Karpas-422 (cell line): ENCODE measurements at regions not wholly inside any gene's neighbourhood (a gene's known extent, or its start where the extent isn't known, plus 50 kb on each side); places are given as distances from the start of the nearest gene placed in this dataset.
A peak's percentile ranks its signal among the peaks of the same experiment; 100 is the strongest.

Source experiments
- DNase-seq: peaks from one replicate; pipeline ENCODE4 v3.0.0-alpha.2; 2015
- H2AFZ ChIP-seq: fragments of 200-600 bp; sonication (generic); 2 replicates; pipeline ENCODE4 v1.6.1; 2014; ENCODE audit warnings: antibody characterized with exemption, low read length, mixed read lengths
- H3K27ac ChIP-seq: fragments of 200-600 bp; sonication (generic); 2 replicates; pipeline ENCODE4 v1.5.1; 2014; ENCODE audit warnings: mild to moderate bottlenecking, low read length, moderate library complexity
- H3K27me3 ChIP-seq: fragments of 200-600 bp; sonication (generic); 2 replicates; pipeline ENCODE4 v1.6.1; 2014; ENCODE audit warnings: low read length, mixed read lengths
- H3K36me3 ChIP-seq: fragments of 200-600 bp; sonication (generic); 2 replicates; pipeline ENCODE4 v1.6.1; 2014; ENCODE audit warnings: low read length, mixed read lengths; ENCODE audit not compliant: insufficient read depth
- H3K4me1 ChIP-seq: fragments of 200-600 bp; sonication (generic); 2 replicates; pipeline ENCODE4 v1.6.1; 2014; ENCODE audit warnings: mild to moderate bottlenecking, low read length, mixed read lengths
- H3K4me2 ChIP-seq: fragments of 200-600 bp; sonication (generic); 2 replicates; pipeline ENCODE4 v1.6.1; 2014; ENCODE audit warnings: low read length, low read depth, mild to moderate bottlenecking; ENCODE audit not compliant: poor library complexity, severe bottlenecking
- H3K4me3 ChIP-seq: fragments of 200-600 bp; sonication (generic); 2 replicates; pipeline ENCODE4 v1.5.1; 2014; ENCODE audit warnings: mild to moderate bottlenecking, antibody characterized with exemption, low read length, mixed read lengths
- H3K79me2 ChIP-seq: fragments of 200-600 bp; sonication (generic); 2 replicates; pipeline ENCODE4 v1.6.1; 2014; ENCODE audit warnings: mild to moderate bottlenecking, low read length, mixed read lengths
- H3K9ac ChIP-seq: fragments of 200-600 bp; sonication (generic); 2 replicates; pipeline ENCODE4 v1.6.0; 2014; ENCODE audit warnings: low read length
- H3K9me2 ChIP-seq: fragments of 200-600 bp; sonication (generic), shearing (Covaris generic); replicated peaks from 2 replicates; pipeline ENCODE4 v1.6.0; 2014; ENCODE audit warnings: mild to moderate bottlenecking, low read length, moderate library complexity; ENCODE audit not compliant: insufficient read depth
- H3K9me3 ChIP-seq: fragments of 300-700, 200-600 bp; sonication (generic); 2 replicates; pipeline ENCODE4 v1.6.1; 2014; ENCODE audit warnings: low read length, mixed read lengths
- H4K20me1 ChIP-seq: fragments of 200-600 bp; sonication (generic); 2 replicates; pipeline ENCODE4 v1.6.1; 2014; ENCODE audit warnings: mild to moderate bottlenecking, antibody characterized with exemption, low read length, low read depth; ENCODE audit not compliant: insufficient read depth

DNA sequence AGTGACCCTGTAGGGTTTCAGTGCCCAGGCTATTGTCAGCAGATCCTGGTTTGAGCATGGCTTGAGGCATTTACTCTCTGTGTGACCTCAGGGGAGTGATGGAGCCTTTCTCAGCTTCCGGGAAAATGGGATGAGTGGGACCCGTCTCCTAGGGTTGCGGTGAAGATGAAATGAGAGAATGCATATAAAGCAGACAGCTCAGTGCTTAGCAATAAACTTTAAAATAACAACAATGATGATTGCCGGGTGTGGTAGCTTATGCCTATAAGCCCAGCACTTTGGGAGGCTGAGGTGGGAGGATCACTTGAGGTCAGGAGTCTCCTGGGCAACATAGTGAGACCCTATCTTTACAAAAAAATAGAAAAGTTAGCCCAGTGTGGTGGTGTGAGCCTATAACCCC, 106.0 kb upstream of the MTHFD1L start:
- Histone ChIP-seq H3K4me1 (peaks cover 53% of the 10 kb centered on the region), H3K9me2 (no peaks in the 10 kb centered on the region), H3K4me3 (no peak overlapping the region), H3K27ac (no peak overlapping the region), H3K4me2 (no peak overlapping the region), H3K36me3 (peaks cover 10% of the 10 kb centered on the region; the same call in 1 of the 2 replicates), H3K27me3 (no peaks in the 10 kb centered on the region), H4K20me1 (peaks cover 4% of the 10 kb centered on the region; the same call in 1 of the 2 replicates), H3K9ac (no peak overlapping the region), H3K79me2 (peaks cover 75% of the 10 kb centered on the region), H3K9me3 (no peaks in the 10 kb centered on the region), H2AFZ (no peak overlapping the region)
- no peak for DNase-seq

- Histone ChIP-seq H3K4me1 (peaks cover 76% of the 10 kb centered on the region), H3K36me3 (peaks cover 10% of the 10 kb centered on the region; the same call in 1 of the 2 replicates), H3K4me3 (no peak overlapping the region), H3K9me2 (no peaks in the 10 kb centered on the region), H3K27ac (peak overlapping the region; percentile 47), H3K4me2 (no peak overlapping the region), H3K27me3 (no peaks in the 10 kb centered on the region), H3K9me3 (no peaks in the 10 kb centered on the region), H4K20me1 (peaks cover 4% of the 10 kb centered on the region; the same call in 1 of the 2 replicates), H3K9ac (no peak overlapping the region), H3K79me2 (peaks cover 68% of the 10 kb centered on the region), H2AFZ (no peak overlapping the region)
- DNase-seq: no peak
These were observed 103.7 kb upstream of the MTHFD1L start for GRCh38 chr6:150761771-150762170.

- DNase-seq: peak; percentile 60
- H3K9ac ChIP-seq: peak overlapping the region; percentile 51
- no peaks in the 10 kb centered on the region for H3K9me2 ChIP-seq
- H2AFZ ChIP-seq: no peak overlapping the region
- peak overlapping the region; percentile 97 for H3K27ac ChIP-seq
- peaks cover 83% of the 10 kb centered on the region for H3K4me1 ChIP-seq
- peak overlapping the region; percentile 52 for H3K4me3 ChIP-seq
- H4K20me1 ChIP-seq: no peaks in the 10 kb centered on the region
- H3K79me2 ChIP-seq: peaks cover 67% of the 10 kb centered on the region
- H3K27me3 ChIP-seq: no peaks in the 10 kb centered on the region
- no peaks in the 10 kb centered on the region for H3K9me3 ChIP-seq
- H3K4me2 ChIP-seq: peak overlapping the region; percentile 78
- peaks cover 22% of the 10 kb centered on the region for H3K36me3 ChIP-seq
These were observed 101.0 kb upstream of the MTHFD1L start for GRCh38 chr6:150764334-150765066.

GRCh38 chr6:150765067-150765764, 100.3 kb upstream of the MTHFD1L start:
- no peaks in the 10 kb centered on the region for H3K9me3 ChIP-seq
- H3K27me3 ChIP-seq: no peaks in the 10 kb centered on the region
- H3K4me2 ChIP-seq: peak overlapping the region; percentile 78
- H3K4me3 ChIP-seq: peak overlapping the region; percentile 55
- H3K27ac ChIP-seq: peak overlapping the region; percentile 97
- H3K79me2 ChIP-seq: peaks cover 67% of the 10 kb centered on the region
- peaks cover 29% of the 10 kb centered on the region for H3K36me3 ChIP-seq
- no peaks in the 10 kb centered on the region for H3K9me2 ChIP-seq
- peak overlapping the region; percentile 67 for H3K9ac ChIP-seq
- no peaks in the 10 kb centered on the region for H4K20me1 ChIP-seq
- H3K4me1 ChIP-seq: peaks cover 76% of the 10 kb centered on the region
- peak; percentile 95 for DNase-seq
- H2AFZ ChIP-seq: no peak overlapping the region

DNA sequence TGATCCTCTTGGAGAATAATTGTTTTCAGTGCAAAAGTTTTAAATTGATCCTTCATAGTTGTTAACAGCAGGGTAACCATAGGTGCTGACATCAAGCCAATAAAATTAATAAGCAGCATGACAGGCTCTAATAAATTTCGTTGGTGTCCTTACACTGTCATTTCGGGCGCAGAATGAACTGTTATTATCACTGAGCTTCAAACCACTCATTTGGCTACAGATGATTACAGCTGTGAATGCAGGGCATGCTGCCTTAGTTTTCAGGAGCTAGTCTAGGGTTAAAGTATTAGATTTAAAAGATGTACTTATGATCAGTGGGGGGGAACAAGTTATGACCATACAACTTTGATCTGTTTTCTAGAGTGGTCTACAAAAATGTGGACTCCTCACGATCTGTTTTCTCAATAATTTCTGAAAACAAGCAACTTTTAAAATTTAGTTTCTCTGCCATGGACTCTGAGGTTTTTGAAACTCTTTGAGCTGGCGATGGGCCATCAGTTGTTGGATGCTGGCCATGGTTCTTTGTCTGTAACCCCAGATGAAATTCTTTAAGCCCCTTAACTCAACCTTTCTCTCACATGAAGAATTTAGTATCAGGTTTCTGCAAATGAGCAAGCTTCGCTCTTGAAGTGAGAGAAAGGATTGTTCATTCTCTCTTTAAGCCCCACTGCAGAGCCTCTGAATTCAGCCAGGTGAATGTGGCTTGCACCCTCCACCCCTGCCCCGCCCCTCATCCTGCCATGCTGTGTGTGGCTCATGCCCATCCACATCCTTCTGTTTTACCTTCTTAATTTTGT, 99.1 kb upstream of the MTHFD1L start:
- peak; percentile 62 for DNase-seq
- peak overlapping the region; percentile 78 for H3K4me2 ChIP-seq
- peaks cover 38% of the 10 kb centered on the region for H3K36me3 ChIP-seq
- no peaks in the 10 kb centered on the region for H3K9me2 ChIP-seq
- peaks cover 73% of the 10 kb centered on the region for H3K4me1 ChIP-seq
- H4K20me1 ChIP-seq: no peaks in the 10 kb centered on the region
- H3K79me2 ChIP-seq: peaks cover 71% of the 10 kb centered on the region
- peak overlapping the region; percentile 67 for H3K9ac ChIP-seq
- H3K4me3 ChIP-seq: peak overlapping the region; percentile 55
- H3K27ac ChIP-seq: peak overlapping the region; percentile 97
- no peaks in the 10 kb centered on the region for H3K9me3 ChIP-seq
- H2AFZ ChIP-seq: no peak overlapping the region
- H3K27me3 ChIP-seq: no peaks in the 10 kb centered on the region

DNA sequence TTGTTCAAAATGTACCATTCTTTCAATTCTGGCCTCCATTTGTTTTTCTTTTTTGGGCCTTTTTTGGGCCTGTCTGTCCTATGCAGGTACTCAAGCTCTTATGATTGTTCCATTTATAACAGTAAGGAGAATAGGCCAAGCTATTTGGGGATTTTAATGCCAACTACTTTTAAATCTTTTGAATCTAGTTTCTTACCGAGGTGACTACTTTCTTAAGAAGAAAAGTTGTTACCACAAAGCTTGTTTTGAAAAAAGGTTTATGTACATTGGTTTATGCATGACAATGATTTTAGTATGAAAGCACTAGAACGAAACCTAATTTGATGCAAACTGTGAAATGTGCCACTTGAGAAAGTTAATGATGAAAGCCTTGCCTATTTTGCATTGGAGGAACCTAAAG, 98.3 kb upstream of the MTHFD1L start:
- Histone ChIP-seq H3K27ac (peak overlapping the region; percentile 97), H3K4me1 (peaks cover 66% of the 10 kb centered on the region), H3K79me2 (peaks cover 74% of the 10 kb centered on the region), H3K9me2 (no peaks in the 10 kb centered on the region), H3K4me3 (peak overlapping the region; percentile 55), H3K9ac (peak overlapping the region; percentile 67), H2AFZ (no peak overlapping the region), H3K27me3 (no peaks in the 10 kb centered on the region), H3K9me3 (no peaks in the 10 kb centered on the region), H3K36me3 (peaks cover 43% of the 10 kb centered on the region), H3K4me2 (peak overlapping the region; percentile 78), H4K20me1 (no peaks in the 10 kb centered on the region)
- no peak for DNase-seq

DNA sequence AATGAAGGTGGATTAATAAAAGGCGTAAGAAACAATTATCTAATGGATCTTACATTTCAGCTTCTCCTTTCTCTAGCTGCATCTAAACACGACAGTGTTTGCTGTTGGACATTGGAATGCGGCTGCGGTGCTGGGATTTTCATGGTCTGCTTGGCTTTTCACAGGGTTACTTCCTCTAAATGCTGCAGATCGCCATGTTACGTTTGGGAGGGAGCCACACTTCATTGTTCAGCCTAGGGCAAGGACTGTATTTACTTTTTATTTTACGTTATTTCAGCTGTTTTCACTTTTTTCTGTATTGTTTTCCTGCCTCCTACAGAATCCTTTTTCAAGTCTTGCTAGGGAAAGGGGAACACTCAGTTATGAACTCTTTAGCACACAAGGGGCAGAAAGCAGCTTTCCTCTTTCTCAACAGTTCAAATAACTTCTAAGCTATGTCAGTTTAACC, 97.9 kb upstream of the MTHFD1L start:
- Histone ChIP-seq H3K4me2 (peak overlapping the region; percentile 78), H3K9ac (peak overlapping the region; percentile 67), H3K36me3 (peaks cover 47% of the 10 kb centered on the region), H3K9me2 (no peaks in the 10 kb centered on the region), H2AFZ (no peak overlapping the region), H4K20me1 (no peaks in the 10 kb centered on the region), H3K79me2 (peaks cover 75% of the 10 kb centered on the region), H3K9me3 (no peaks in the 10 kb centered on the region), H3K27ac (peak overlapping the region; percentile 97), H3K27me3 (no peaks in the 10 kb centered on the region), H3K4me1 (peaks cover 62% of the 10 kb centered on the region), H3K4me3 (peak overlapping the region; percentile 55)
- no peak for DNase-seq

DNA sequence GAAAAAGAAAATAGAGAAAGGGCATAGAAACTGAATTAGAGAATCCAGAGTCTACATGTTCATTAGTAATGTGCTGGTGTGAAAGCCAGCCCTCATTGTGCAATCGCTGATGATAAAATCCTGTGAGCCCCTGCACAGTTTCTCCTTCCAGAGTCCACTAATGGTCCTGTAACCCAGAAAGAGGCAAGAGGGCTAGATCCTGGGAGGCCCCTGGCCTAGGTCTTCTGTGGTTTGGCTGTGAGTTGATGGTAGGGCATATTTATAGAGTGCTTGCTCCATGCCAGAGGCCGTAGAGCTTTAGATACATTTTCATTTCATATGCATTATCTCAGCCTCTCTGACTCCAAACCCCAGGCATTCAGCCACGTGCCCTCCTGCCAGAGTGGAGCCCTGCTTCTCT, 94.9 kb upstream of the MTHFD1L start:
- no peak overlapping the region for H3K4me2 ChIP-seq
- no peaks in the 10 kb centered on the region for H3K27me3 ChIP-seq
- H4K20me1 ChIP-seq: no peaks in the 10 kb centered on the region
- H3K9me3 ChIP-seq: no peaks in the 10 kb centered on the region
- no peak overlapping the region for H3K4me3 ChIP-seq
- no peak overlapping the region for H3K9ac ChIP-seq
- DNase-seq: no peak
- H2AFZ ChIP-seq: no peak overlapping the region
- peaks cover 88% of the 10 kb centered on the region for H3K79me2 ChIP-seq
- peaks cover 40% of the 10 kb centered on the region for H3K4me1 ChIP-seq
- H3K27ac ChIP-seq: no peak overlapping the region
- peaks cover 55% of the 10 kb centered on the region for H3K36me3 ChIP-seq
- H3K9me2 ChIP-seq: no peaks in the 10 kb centered on the region
